GM12878 (cell line): ENCODE measurements at regions not wholly inside any gene's neighbourhood (a gene's known extent, or its start where the extent isn't known, plus 50 kb on each side); places are given as distances from the start of the nearest gene placed in this dataset.

ENCODE experiments used
- ATAC-seq: fragments of 200-7000 bp; cut with Tn5 transposase; 3 replicates; pipeline ENCODE4 v1.9.1; 2020; ENCODE audit warnings: mild to moderate bottlenecking, moderate library complexity
- BruUV-seq: library from RNA; stranded (reverse); fragments of 400-500 nt; replicated peaks from 2 replicates; lab custom pipeline; 2021; lab: Mats Ljungman, UMichigan
- CTCF ChIA-PET: fragments of 300-600 bp; sonication (Branson Sonifier 250); formaldehyde crosslinking; extraction: SDS; loops from one replicate; lab custom pipeline; 2021; ENCODE audit warnings: inconsistent platforms; lab: Yijun Ruan, JAX
- POLR2A ChIA-PET: fragments of 350-600 bp; formaldehyde crosslinking; extraction: SDS; loops from one replicate; lab custom pipeline; 2021; ENCODE audit warnings: inconsistent platforms; lab: Charles Lee
- RAD21 ChIA-PET: fragments of 300-600 bp; sonication (Branson Sonifier 250); formaldehyde crosslinking; loops from one replicate; lab custom pipeline; 2023; ENCODE audit warnings: antibody characterized with exemption; ENCODE audit not compliant: unreplicated experiment; lab: Charles Lee
- SMC1A ChIA-PET: fragments of 300-600 bp; sonication (Branson Sonifier 250); formaldehyde crosslinking; loops from one replicate; lab custom pipeline; 2023; ENCODE audit not compliant: unreplicated experiment, uncharacterized antibody; lab: Charles Lee
- DNase-seq: peaks from one replicate; pipeline ENCODE4 v3.0.0-alpha.2; 2011; ENCODE audit warnings: low read depth, low spot score
- FAIRE-seq: peaks from 3 replicates; lab custom pipeline; 2011; peaks lifted over from hg19 to GRCh38; lab: Jason Lieb, UNC
- H2AFZ ChIP-seq: 2 replicates; pipeline ENCODE4 v1.6.0; 2011; ENCODE audit warnings: low read depth, low read length, control low read depth; ENCODE audit not compliant: control insufficient read depth
- H3K27ac ChIP-seq: 2 replicates; pipeline ENCODE4 v1.5.1; 2011; ENCODE audit warnings: control low read depth; ENCODE audit not compliant: control insufficient read depth, insufficient read depth
- H3K27me3 ChIP-seq, 2 experiments: replicated peaks in 1 of 2; 2 replicates each; pipeline versions ENCODE4 v1.6.0 to v1.6.1; 2011; ENCODE audit warnings: low read length in 1 of 2; ENCODE audit not compliant: control insufficient read depth in 2 of 2, insufficient read depth in 2 of 2
- H3K36me3 ChIP-seq, 2 experiments: 2 replicates each; pipeline ENCODE4 v1.5.1; 2011; ENCODE audit warnings: low read length in 1 of 2; ENCODE audit not compliant: control insufficient read depth in 2 of 2, insufficient read depth in 2 of 2
- H3K4me1 ChIP-seq: 2 replicates; pipeline ENCODE4 v1.6.1; 2011; ENCODE audit warnings: mild to moderate bottlenecking, low read length, moderate library complexity, mixed read lengths; ENCODE audit not compliant: control insufficient read depth, insufficient read depth
- H3K4me2 ChIP-seq: 2 replicates; pipeline ENCODE4 v1.6.0; 2011; ENCODE audit warnings: control low read depth; ENCODE audit not compliant: control insufficient read depth, insufficient read depth
- H3K4me3 ChIP-seq: fragments of 200-600 bp; sonication (generic); 2 replicates; pipeline ENCODE4 v1.5.1; 2016
- H3K79me2 ChIP-seq: 2 replicates; pipeline ENCODE4 v1.6.0; 2011; ENCODE audit warnings: low read length; ENCODE audit not compliant: control insufficient read depth, insufficient read depth
- H3K9ac ChIP-seq: 2 replicates; pipeline ENCODE4 v1.8.0; 2011; ENCODE audit warnings: low read length, control low read depth, mixed read lengths; ENCODE audit not compliant: control insufficient read depth, insufficient read depth
- H3K9me3 ChIP-seq: replicated peaks from 3 replicates; pipeline ENCODE4 v1.5.1; 2011; ENCODE audit warnings: mild to moderate bottlenecking, low read length; ENCODE audit not compliant: control insufficient read depth, insufficient read depth
- H4K20me1 ChIP-seq: 2 replicates; pipeline ENCODE4 v1.6.0; 2011; ENCODE audit not compliant: control insufficient read depth, insufficient read depth
- ASH2L ChIP-seq: fragments of 300-600, 200-600 bp; sonication (generic); IDR thresholded peaks from 2 replicates; pipeline ENCODE4 v1.6.1; 2017; ENCODE audit warnings: low read depth, mild to moderate bottlenecking, borderline replicate concordance
- EGR1 ChIP-seq, 2 experiments: IDR thresholded peaks; 1 replicate in 1 of 2; 2 replicates in 1 of 2; pipeline ENCODE4 v1.6.1; 2011 to 2012; ENCODE audit warnings: low read depth in 2 of 2, low read length in 2 of 2, borderline replicate concordance in 1 of 2, mild to moderate bottlenecking in 1 of 2, moderate library complexity in 1 of 2
- ESRRA ChIP-seq: IDR thresholded peaks from 2 replicates; pipeline ENCODE4 v1.6.1; 2012; ENCODE audit warnings: mild to moderate bottlenecking, low read length, improper control_type of control experiment
- GATAD2B ChIP-seq: fragments of 450-650 bp; conservative IDR thresholded peaks from 2 replicates; pipeline ENCODE4 v1.6.1; 2017; ENCODE audit warnings: low read depth, mild to moderate bottlenecking, moderate library complexity
- HDGF ChIP-seq: fragments of 450-650 bp; IDR thresholded peaks from 2 replicates; pipeline ENCODE4 v1.6.1; 2016; ENCODE audit warnings: antibody characterized with exemption
- IKZF2 ChIP-seq, 2 experiments: fragments of 450-650 bp; IDR thresholded peaks; 2 replicates each; pipeline ENCODE4 v1.6.1; 2017; ENCODE audit warnings: mild to moderate bottlenecking in 2 of 2, moderate library complexity in 2 of 2
- MYB ChIP-seq: fragments of 150-350 bp; IDR thresholded peaks from 2 replicates; pipeline ENCODE4 v1.6.1; 2014; ENCODE audit warnings: mild to moderate bottlenecking, low read depth, low read length, borderline replicate concordance
- NFYB ChIP-seq: IDR thresholded peaks from 2 replicates; pipeline ENCODE4 v1.6.1; 2011; ENCODE audit warnings: low read depth, mild to moderate bottlenecking, low read length, improper control_type of control experiment, moderate library complexity; ENCODE audit not compliant: insufficient read depth
- RFX5 ChIP-seq: IDR thresholded peaks from 2 replicates; pipeline ENCODE4 v1.6.1; 2011; ENCODE audit warnings: low read depth, low read length, improper control_type of control experiment
- SREBF1 ChIP-seq: IDR thresholded peaks from 2 replicates; pipeline ENCODE4 v1.6.1; 2012; ENCODE audit warnings: mild to moderate bottlenecking, low read length
- SUPT20H ChIP-seq: IDR thresholded peaks from 2 replicates; pipeline ENCODE4 v1.6.1; 2011; ENCODE audit warnings: low read depth, mild to moderate bottlenecking, low read length, moderate library complexity, borderline replicate concordance; ENCODE audit not compliant: control insufficient read depth
- SUZ12 ChIP-seq: fragments of 200-600 bp; sonication (generic); IDR thresholded peaks from one replicate; pipeline ENCODE4 v1.6.1; 2018; ENCODE audit warnings: antibody characterized with exemption, mild to moderate bottlenecking; ENCODE audit not compliant: unreplicated experiment
- TCF7 ChIP-seq: IDR thresholded peaks from 2 replicates; pipeline ENCODE4 v1.6.1; 2014; ENCODE audit warnings: antibody characterized with exemption, borderline replicate concordance
- YBX1 ChIP-seq: fragments of 450-650 bp; IDR thresholded peaks from 2 replicates; pipeline ENCODE4 v1.6.1; 2016; ENCODE audit warnings: antibody characterized with exemption
- ZNF24 ChIP-seq: fragments of 450-650 bp; IDR thresholded peaks from 2 replicates; pipeline ENCODE4 v1.6.1; 2017; ENCODE audit warnings: antibody characterized with exemption, mild to moderate bottlenecking
- WGBS: methylation state at CpG from one replicate; pipeline ENCODE4 v1.1.6; 2016; ENCODE audit warnings: low lambda C conversion rate; ENCODE audit not compliant: insufficient replicate concordance, insufficient coverage; ENCODE audit errors: missing lambda C conversion rate; 5-methylcytosine and 5-hydroxymethylcytosine counted together
- in situ Hi-C: fragments of 300-500 bp; cut with MboI; formaldehyde crosslinking; loops from 9 replicates; pipeline ENCODE4 v1.14.3; 2018; ENCODE audit warnings: mixed read lengths
- intact Hi-C: fragments of 100-400 bp; cut with micrococcal nuclease; formaldehyde crosslinking; loops from one replicate; pipeline ENCODE4 v1.14.2; 2022; ENCODE audit not compliant: unreplicated experiment
- TF ChIP-seq, protein P1 (sequence below): fragments of 450-650 bp; IDR thresholded peaks from 2 replicates; pipeline ENCODE4 v1.6.1; 2016; ENCODE audit warnings: mild to moderate bottlenecking
- TF ChIP-seq, protein P2 (sequence below): fragments of 450-650 bp; IDR thresholded peaks from 2 replicates; pipeline ENCODE4 v1.6.1; 2017; ENCODE audit warnings: antibody characterized with exemption, mild to moderate bottlenecking, moderate library complexity
- TF ChIP-seq, protein P3 (sequence below): IDR thresholded peaks from 2 replicates; pipeline ENCODE4 v1.6.1; 2011; ENCODE audit warnings: borderline replicate concordance, low read depth, mild to moderate bottlenecking, moderate library complexity, low read length; ENCODE audit not compliant: insufficient read depth, poor library complexity, severe bottlenecking

DNA sequence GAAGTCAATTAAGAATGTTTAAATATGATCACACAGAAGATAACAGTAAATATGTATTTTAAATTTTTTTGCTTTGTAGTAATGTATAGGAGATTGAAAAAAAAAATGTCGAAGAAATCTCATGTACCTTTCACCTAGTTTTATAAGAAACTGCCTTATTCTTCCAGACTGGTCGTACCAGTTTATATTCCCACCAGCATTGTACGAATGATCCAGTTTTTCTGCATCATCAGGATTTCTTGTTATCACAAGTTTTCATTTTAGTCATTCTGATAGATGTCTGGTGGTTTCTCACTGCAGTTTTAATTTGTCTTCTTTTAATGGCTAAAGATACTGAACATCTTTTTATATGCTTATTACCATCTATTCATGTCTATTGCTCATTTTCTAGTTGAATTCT lies 101.8 kb upstream of the CTSC start:
- H4K20me1 ChIP-seq, result no peaks in the 10 kb centered on the region
- ChIA-PET POLR2A (no interaction called here), SMC1A (no interaction called here), RAD21 (no interaction called here), CTCF (no interaction called here)
- no peak for DNase-seq
- no peaks in the 10 kb centered on the region for H3K79me2 ChIP-seq
- WGBS, result 79% methylated on average over 3 of the region's 3 CpGs
- no peak overlapping the region for H3K9ac ChIP-seq
- no peaks in the 10 kb centered on the region for H3K27me3 ChIP-seq
- intact Hi-C loops (loop anchor here (5.0 kb wide), 1 partner anchor 102 kb away; the partner anchor contains the start of gene CTSC), in situ Hi-C loops (no loop called here)
- H3K4me1 ChIP-seq, result peaks cover 21% of the 10 kb centered on the region
- no peak for ATAC-seq
- no peak for FAIRE-seq
- H2AFZ ChIP-seq, result no peak overlapping the region
- H3K9me3 ChIP-seq, result peaks cover 19% of the 10 kb centered on the region
- no peak overlapping the region for H3K27ac ChIP-seq
- H3K4me2 ChIP-seq, result no peak overlapping the region
- TF ChIP-seq IKZF2 (IDR thresholded peaks at IDR 0.05), result no peak
- TF ChIP-seq SREBF1, result no peak
- TF ChIP-seq TCF7, result no peak
- TF ChIP-seq YBX1, result no peak
- TF ChIP-seq MYB, result no peak
- TF ChIP-seq HDGF, result no peak
- TF ChIP-seq, protein P1, sequence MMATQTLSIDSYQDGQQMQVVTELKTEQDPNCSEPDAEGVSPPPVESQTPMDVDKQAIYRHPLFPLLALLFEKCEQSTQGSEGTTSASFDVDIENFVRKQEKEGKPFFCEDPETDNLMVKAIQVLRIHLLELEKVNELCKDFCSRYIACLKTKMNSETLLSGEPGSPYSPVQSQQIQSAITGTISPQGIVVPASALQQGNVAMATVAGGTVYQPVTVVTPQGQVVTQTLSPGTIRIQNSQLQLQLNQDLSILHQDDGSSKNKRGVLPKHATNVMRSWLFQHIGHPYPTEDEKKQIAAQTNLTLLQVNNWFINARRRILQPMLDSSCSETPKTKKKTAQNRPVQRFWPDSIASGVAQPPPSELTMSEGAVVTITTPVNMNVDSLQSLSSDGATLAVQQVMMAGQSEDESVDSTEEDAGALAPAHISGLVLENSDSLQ, result no peak
- TF ChIP-seq ASH2L, result no peak
- TF ChIP-seq GATAD2B, result no peak
- TF ChIP-seq ESRRA, result no peak
- no peak for TF ChIP-seq EGR1 (IDR thresholded peaks at IDR 0.05; ENCODE audit: borderline replicate concordance in 1 of 2, low read depth in 2 of 2, low read length in 2 of 2)
- no peak for TF ChIP-seq NFYB
- TF ChIP-seq, protein P2, sequence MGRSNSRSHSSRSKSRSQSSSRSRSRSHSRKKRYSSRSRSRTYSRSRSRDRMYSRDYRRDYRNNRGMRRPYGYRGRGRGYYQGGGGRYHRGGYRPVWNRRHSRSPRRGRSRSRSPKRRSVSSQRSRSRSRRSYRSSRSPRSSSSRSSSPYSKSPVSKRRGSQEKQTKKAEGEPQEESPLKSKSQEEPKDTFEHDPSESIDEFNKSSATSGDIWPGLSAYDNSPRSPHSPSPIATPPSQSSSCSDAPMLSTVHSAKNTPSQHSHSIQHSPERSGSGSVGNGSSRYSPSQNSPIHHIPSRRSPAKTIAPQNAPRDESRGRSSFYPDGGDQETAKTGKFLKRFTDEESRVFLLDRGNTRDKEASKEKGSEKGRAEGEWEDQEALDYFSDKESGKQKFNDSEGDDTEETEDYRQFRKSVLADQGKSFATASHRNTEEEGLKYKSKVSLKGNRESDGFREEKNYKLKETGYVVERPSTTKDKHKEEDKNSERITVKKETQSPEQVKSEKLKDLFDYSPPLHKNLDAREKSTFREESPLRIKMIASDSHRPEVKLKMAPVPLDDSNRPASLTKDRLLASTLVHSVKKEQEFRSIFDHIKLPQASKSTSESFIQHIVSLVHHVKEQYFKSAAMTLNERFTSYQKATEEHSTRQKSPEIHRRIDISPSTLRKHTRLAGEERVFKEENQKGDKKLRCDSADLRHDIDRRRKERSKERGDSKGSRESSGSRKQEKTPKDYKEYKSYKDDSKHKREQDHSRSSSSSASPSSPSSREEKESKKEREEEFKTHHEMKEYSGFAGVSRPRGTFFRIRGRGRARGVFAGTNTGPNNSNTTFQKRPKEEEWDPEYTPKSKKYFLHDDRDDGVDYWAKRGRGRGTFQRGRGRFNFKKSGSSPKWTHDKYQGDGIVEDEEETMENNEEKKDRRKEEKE, result no peak
- no peak for TF ChIP-seq SUPT20H
- no peak for TF ChIP-seq ZNF24
- TF ChIP-seq, protein P3, sequence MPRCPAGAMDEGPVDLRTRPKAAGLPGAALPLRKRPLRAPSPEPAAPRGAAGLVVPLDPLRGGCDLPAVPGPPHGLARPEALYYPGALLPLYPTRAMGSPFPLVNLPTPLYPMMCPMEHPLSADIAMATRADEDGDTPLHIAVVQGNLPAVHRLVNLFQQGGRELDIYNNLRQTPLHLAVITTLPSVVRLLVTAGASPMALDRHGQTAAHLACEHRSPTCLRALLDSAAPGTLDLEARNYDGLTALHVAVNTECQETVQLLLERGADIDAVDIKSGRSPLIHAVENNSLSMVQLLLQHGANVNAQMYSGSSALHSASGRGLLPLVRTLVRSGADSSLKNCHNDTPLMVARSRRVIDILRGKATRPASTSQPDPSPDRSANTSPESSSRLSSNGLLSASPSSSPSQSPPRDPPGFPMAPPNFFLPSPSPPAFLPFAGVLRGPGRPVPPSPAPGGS, result no peak
- TF ChIP-seq SUZ12, result no peak
- no peak for TF ChIP-seq RFX5
- BruUV-seq, result no TSS peak
- no peaks in the 10 kb centered on the region for H3K36me3 ChIP-seq
- no peak overlapping the region for H3K4me3 ChIP-seq
